PC-3 (cell line): ENCODE measurements at regions not wholly inside any gene's neighbourhood (a gene's known extent, or its start where the extent isn't known, plus 50 kb on each side); places are given as distances from the start of the nearest gene placed in this dataset.

Experiments
- CTCF ChIP-seq: fragments of 300-600 bp; sonication (generic); conservative IDR thresholded peaks from 2 replicates; pipeline ENCODE4 v1.5.1; 2017; ENCODE audit warnings: antibody characterized with exemption, low read depth, mild to moderate bottlenecking, low read length
- EZH2 ChIP-seq: fragments of 300-600 bp; sonication (generic); IDR thresholded peaks from one replicate; pipeline ENCODE4 v1.6.1; 2017; ENCODE audit warnings: antibody characterized with exemption, mild to moderate bottlenecking, low read length; ENCODE audit not compliant: unreplicated experiment
- EZH2phosphoT487 ChIP-seq: fragments of 300-600 bp; sonication (generic); IDR thresholded peaks from 2 replicates; pipeline ENCODE4 v1.6.1; 2018; ENCODE audit warnings: mild to moderate bottlenecking, antibody characterized with exemption, low read length, borderline replicate concordance

- no peak for TF ChIP-seq CTCF
- TF ChIP-seq EZH2 = no peak
- TF ChIP-seq EZH2phosphoT487 = no peak
Measured at GRCh38 chr3:18761530-18761929, 336.4 kb upstream of the SATB1 start.
